GM19324 (cell line): ENCODE measurements at regions not wholly inside any gene's neighbourhood (a gene's known extent, or its start where the extent isn't known, plus 50 kb on each side); places are given as distances from the start of the nearest gene placed in this dataset.
"Not testable (repeated sequence)": the region's sequence is repeated elsewhere in the genome, so short reads cannot be mapped to it uniquely, and the experiment has no call there.

ENCODE experiments used
- ATAC-seq: cut with Tn5 transposase; IDR thresholded peaks from one replicate; pipeline ENCODE4 v1.9.1; 2021; ENCODE audit warnings: mild to moderate bottlenecking, moderate library complexity; ENCODE audit not compliant: unreplicated experiment, low FRiP score

DNA sequence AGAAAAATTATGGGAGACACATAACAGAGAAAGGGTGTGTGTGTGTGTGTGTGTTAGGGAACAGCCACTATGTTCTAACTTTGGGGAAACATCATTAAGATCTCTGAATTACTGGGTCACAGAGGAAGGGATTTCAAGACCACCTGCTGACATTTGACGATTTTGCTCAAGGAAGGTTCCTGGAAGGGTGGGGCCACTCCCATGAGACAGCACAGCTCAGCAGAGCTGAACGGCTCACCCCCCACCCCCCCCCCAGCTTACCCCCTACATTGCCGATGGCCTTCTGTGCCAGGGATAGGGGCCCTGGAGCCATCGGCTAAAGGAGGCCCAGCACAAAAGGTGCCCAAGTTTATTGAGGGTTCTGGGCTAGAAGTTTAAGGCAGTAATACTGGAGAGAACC is 122.4 kb downstream of the NPIPB11 start:
- not testable (repeated sequence) for ATAC-seq

GRCh38 chr16:29278097-29278871 is 128.2 kb downstream of the NPIPB11 start:
- ATAC-seq, result not testable (repeated sequence)

DNA sequence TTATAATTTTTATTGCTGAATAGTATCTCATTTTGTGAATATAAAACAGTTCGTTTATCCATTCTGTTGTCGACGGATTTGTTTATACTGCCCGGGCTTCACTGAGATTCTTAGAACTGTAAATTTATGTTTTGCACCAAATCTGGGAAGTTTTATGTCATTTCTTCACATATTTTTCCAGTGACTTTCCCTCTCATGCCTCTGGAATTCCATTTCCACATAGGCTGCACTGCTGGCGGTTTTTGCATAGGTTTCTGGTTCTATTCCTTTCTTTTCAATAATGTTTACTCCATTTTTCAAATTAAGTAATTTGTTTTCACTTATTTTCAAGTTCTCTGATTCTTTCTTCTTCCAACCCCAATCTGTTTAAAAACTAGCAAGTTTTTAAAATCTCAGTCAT is 130.1 kb downstream of the NPIPB11 start:
- not testable (repeated sequence) for ATAC-seq

DNA sequence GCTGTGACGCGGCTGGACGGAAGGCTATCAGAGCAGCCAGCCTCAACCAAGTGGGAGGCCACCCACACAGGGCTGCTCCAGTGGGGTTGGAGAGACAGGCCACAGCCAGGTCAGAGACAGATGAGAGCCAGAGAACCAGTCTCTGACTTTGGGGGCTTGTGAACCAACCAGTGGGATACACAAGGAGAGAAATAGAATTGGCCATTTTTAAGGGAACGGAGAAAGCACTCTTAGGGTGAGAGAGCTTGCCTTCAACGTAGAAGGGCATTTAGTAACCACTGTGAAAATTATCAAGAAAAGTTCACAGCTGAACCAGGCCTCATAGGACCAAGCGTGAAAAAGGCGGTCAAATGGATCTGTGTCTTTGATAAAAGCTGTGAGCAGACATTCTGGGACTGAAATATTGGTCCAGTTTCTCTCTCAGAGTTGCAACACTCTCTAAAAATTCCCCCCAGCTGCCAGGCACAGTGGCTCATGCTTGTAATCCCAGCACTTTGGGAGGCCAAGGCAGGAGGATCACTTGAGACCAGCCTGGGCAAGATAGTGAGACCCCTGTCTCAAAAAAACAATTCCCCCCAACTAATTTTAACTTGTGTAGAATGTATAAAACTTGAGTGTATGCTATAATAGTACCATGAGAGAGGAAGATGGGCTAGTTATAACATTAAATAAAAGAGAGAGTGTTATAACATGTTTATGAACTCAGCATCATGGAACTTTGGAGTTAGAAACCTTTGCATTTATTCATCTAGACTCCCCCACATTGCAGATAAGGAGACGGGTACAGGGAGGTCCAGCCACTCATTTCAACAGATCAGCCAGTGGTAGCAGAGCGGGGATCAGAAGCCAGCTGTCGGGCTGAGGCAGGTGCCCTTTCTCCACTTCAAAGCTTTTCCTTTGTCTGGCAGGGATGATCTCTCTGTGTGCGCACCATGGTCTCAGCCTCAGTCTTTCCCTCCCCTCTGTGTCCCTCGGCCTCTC is 132.2 kb downstream of the NPIPB11 start:
- not testable (repeated sequence) for ATAC-seq

DNA sequence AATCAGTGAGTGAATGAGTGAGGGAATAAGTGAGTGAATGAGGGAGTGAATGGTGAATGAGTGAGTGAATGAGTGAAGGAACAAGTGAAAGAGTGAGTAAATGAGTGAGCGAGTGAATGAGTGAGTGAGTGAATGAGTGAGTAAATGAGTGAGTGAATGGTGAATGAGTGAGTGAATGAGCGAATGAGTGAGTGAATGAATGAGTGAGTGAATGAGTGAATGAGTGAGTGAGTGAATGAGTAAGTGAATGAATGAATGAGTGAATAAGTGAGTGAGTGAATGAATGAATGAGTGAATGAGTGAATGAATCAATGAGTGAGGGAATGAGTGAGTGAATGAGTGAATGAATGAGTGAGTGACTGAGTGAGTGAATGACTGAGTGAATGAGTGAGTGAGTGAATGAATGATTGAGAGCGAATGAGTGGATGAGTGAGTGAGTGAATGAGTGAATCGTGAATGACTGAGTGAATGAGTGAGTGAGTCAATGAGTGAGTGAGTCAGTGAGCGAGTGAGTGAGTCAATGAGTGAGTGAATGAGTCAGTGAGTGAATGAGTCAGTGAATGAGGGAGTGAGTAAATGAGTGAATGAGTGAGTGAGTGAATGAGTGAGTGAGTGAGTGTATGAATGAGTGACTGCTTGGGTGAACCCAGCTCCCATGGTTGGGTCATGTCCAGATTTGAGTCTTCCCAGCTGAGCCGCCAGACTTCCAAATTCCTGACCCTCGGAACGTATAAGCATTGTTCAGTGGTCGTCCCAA is 133.0 kb downstream of the NPIPB11 start:
- not testable (repeated sequence) for ATAC-seq

DNA sequence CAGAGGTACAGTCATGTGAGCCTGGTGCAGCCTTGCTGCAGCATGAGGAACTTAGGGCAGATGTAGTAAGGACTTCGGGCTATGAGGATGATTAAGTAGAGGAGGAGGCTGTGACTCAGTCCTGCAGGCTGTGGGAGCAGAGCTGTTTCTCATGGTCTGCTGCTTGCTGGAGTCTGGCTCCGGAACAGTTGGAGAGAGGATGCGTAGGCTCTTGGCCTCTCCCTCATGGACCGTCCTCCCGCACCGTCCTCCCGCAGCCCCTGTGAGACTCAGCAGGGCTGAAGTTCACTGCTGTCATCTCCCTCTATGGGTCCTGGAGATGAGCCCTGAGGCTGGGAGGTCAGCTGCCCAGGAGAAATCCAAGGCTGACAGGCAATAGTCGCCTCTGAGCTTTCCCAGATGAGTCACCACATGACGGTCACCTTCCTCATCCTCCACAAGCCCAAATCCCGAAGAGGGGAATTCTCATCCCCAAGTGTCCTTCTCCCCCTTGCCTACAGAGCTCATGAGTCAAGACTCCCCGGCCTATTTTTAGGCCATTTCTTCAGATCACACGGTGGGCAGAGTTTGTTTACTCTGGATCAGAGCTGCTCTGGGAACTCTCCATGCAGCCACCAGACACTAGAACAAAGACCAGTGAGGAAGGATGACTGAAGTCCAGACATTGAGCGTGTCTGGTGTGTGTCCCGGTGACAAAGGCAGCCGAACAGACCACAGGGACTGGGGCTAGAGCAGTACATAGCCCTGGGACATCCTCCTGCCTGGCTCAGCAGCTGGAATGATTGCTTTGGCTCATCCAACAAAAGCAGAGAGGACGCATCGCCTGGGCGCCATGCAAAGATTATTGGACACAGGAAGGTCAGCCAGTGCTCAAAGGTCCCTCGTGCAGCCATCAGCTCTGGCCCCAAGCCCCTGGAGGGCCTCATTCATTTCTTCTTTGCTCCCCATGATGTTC is 134.5 kb downstream of the NPIPB11 start:
- not testable (repeated sequence) for ATAC-seq

DNA sequence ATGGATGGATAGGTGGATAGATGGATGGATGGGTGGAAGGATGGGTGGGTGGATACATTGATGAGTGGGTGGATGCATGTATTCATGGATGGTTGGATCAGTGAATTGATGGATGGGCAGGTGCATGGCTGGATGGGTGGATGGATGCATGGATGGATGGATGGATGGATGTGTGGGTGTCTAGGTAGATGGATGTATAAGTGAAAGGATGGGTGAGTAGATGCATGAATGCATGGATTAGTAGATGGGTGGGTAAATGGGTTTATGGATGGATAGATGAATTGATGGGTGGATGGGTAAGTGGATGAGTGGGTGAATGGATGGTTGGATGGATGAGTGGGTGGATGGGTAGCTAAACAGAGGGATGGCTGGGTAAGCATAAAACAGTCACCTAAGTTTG is 135.6 kb downstream of the NPIPB11 start:
- ATAC-seq, result not testable (repeated sequence)

DNA sequence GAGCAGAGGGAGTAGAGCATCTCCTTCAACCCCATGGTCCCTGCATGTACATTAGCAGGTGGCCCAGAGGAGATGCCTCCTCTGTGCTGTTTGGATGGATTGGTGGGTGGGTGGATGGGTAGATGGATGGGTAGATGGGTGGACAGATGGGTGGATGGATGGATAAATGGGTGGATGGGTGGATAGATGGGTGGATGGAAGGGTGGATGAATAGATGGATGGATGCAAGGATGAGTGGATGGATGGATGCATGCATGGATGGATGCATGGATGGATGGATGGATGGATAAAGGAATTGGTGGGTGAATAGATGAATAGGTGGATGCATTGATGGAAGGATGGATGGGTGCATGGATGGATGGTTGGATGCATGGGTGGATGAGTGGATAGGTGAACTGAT is 136.5 kb downstream of the NPIPB11 start:
- ATAC-seq, result not testable (repeated sequence)

- not testable (repeated sequence) for ATAC-seq
Observed at GRCh38 chr16:29269192-29269811, 137.2 kb downstream of the NPIPB11 start.

- ATAC-seq, result not testable (repeated sequence)
Observed at GRCh38 chr16:29268785-29269191, 137.7 kb downstream of the NPIPB11 start.

DNA sequence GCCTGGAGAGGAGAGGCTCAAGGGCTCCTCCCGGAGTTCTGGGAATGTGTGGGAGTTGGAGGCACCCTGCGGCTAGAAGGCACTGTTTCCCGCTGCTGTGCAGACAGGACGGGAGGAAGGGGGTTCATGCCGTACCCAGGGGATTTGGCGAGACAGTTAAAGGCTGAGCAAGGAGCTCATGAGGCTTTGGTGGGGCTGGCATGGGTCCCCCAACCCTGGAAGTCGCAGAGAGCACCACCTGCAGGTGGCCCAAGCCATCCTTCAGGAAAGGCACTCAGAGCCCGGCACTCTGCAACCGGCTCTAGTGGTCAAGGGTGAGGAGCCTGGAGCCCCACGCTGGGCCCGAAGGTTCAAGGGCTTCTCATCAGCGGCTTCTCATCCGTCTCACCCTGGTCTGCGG is 138.2 kb downstream of the NPIPB11 start:
- ATAC-seq, result not testable (repeated sequence)

DNA sequence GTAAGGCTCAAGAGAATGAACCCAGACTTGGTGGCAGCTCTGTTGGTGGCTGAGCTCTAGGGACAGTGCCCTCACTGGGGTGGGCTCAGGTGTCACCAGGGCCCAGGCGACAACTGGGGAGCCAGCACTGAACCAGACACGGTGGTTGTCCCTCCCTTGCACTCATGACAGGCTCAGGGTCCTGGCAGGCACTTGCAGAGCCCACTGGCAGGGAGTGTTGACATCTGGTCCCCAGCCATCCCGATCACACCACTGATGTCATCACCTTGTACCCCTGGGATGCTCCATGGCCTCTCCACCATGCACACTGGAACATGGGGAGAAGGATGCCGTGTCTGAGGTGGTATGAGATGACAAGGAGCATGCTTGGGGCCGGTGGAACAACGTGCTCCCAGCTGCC is 138.6 kb downstream of the NPIPB11 start:
- not testable (repeated sequence) for ATAC-seq

DNA sequence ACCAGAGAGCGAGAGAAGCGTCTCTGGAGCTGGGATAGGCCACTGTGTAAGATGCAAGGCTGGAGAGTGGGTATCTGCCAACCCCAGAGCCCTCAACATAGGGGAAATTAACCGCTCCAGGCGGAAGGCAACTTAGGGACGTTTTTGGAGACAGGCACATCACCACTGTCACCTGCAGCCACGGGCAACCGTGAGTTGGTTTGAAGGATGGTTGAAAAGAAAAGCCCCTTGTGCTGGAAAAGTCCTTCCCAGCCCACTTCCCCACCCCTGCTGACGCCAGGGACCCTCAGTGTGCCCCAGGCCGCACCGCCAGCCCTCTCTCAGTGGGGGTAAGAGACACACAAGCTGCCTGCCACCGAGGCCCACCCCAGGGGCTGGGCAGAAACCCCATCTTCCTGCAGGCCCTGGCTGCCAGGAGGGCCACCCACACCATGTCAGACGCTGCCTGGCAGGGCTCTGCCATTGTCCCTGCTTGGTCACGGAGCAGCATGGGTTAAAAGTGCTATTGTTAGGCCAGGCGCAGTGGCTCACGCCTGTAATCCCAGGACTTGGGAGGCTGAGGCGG is 139.4 kb downstream of the NPIPB11 start:
- ATAC-seq, result not testable (repeated sequence)

GRCh38 chr16:29266612-29267011 is 139.9 kb downstream of the NPIPB11 start:
- ATAC-seq, result not testable (repeated sequence)

DNA sequence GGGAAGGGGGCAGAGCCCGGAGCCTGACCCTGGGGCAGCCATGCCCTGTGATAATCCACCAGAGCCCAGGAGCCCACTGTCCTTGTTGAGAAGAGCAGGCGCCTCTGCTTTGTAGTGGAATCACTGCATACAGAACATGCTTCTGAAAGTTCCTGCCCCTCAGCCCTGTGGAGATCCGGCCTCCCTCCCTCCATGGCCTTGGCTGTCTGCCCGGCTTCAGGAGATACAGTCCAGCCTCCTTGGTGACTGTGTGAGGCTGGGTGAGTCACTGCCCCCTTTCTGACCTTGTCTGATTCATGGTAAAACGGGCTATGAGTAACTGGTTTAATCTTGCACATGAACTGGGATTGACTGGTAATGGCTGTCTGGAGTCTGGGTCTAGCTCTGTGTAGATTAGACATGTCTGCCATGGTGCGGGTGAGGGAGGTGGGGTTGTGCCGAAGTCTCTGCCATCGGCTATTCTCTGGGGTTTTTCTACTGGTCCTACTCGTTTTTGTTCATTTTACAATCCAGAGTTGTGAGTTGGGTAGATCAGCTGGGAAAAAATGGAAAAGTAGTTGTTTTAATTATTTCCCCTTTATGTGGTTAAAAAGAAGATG is 141.2 kb downstream of the NPIPB11 start:
- ATAC-seq, result not testable (repeated sequence)

- not testable (repeated sequence) for ATAC-seq
Observed at GRCh38 chr16:29264080-29264837, 142.3 kb downstream of the NPIPB11 start.

GRCh38 chr16:29262725-29263124 is 143.8 kb downstream of the NPIPB11 start:
- not testable (repeated sequence) for ATAC-seq
